SH-SY5Y (cell line): ENCODE measurements at regions not wholly inside any gene's neighbourhood (a gene's known extent, or its start where the extent isn't known, plus 50 kb on each side); places are given as distances from the start of the nearest gene placed in this dataset.

Experiments used
- GATA2 ChIP-seq: IDR thresholded peaks from 2 replicates; pipeline ENCODE4 v1.6.1; 2011; ENCODE audit warnings: mild to moderate bottlenecking, low read depth, low read length
- GATA3 ChIP-seq: IDR thresholded peaks from 2 replicates; pipeline ENCODE4 v1.6.1; 2011; ENCODE audit warnings: low read depth, mild to moderate bottlenecking, low read length, moderate library complexity

GRCh38 chr2:147500229-147500628 is 344.6 kb upstream of the ACVR2A start:
- TF ChIP-seq GATA3 (no peak), GATA2 (no peak)
